ENCODE measurements at regions not wholly inside any gene's neighbourhood (a gene's known extent, or its start where the extent isn't known, plus 50 kb on each side); places are given as distances from the start of the nearest gene placed in this dataset.
"Not testable (repeated sequence)": the region's sequence is repeated elsewhere in the genome, so short reads cannot be mapped to it uniquely, and the experiment has no call there.

- DNase-seq, result no peak
These were observed 306.1 kb downstream of the ADAMTS20 start for GRCh38 chr12:43245947-43246346.

- DNase-seq, result no peak
These were observed 310.0 kb downstream of the ADAMTS20 start for GRCh38 chr12:43241986-43242385.

GRCh38 chr12:43238281-43238680 lies 313.7 kb downstream of the ADAMTS20 start:
- DNase-seq, result no peak

GRCh38 chr12:43237238-43237879 lies 314.6 kb downstream of the ADAMTS20 start:
- DNase-seq, result no peak

GRCh38 chr12:43235721-43236120 lies 316.3 kb downstream of the ADAMTS20 start:
- DNase-seq, result no peak

GRCh38 chr12:43233861-43234260 lies 318.1 kb downstream of the ADAMTS20 start:
- DNase-seq, result no peak

- no peak for DNase-seq
These were observed 325.9 kb downstream of the ADAMTS20 start for GRCh38 chr12:43226151-43226550.

- DNase-seq, result not testable (repeated sequence)
These were observed 327.7 kb downstream of the ADAMTS20 start for GRCh38 chr12:43224190-43224805.

GRCh38 chr12:43222796-43223195 lies 329.2 kb downstream of the ADAMTS20 start:
- DNase-seq, result no peak

GRCh38 chr12:43221216-43221615 lies 330.8 kb downstream of the ADAMTS20 start:
- DNase-seq, result no peak

- no peak for DNase-seq
These were observed 335.5 kb downstream of the ADAMTS20 start for GRCh38 chr12:43216490-43216889.

GRCh38 chr12:43214166-43214565 lies 337.8 kb downstream of the ADAMTS20 start:
- DNase-seq, result no peak

- no peak for DNase-seq
These were observed 338.4 kb downstream of the ADAMTS20 start for GRCh38 chr12:43213608-43214007.

- DNase-seq, result no peak
These were observed 341.4 kb downstream of the ADAMTS20 start for GRCh38 chr12:43210485-43211192.

GRCh38 chr12:43208627-43209026 lies 343.4 kb downstream of the ADAMTS20 start:
- DNase-seq, result no peak

GRCh38 chr12:43208221-43208620 lies 343.8 kb downstream of the ADAMTS20 start:
- no peak for DNase-seq

- DNase-seq, result no peak
These were observed 345.6 kb downstream of the ADAMTS20 start for GRCh38 chr12:43206396-43206795.

- no peak for DNase-seq
These were observed 353.4 kb downstream of the ADAMTS20 start for GRCh38 chr12:43198608-43199007.

GRCh38 chr12:43196268-43196907 lies 355.6 kb downstream of the ADAMTS20 start:
- DNase-seq, result no peak

- DNase-seq, result not testable (repeated sequence)
These were observed 358.9 kb downstream of the ADAMTS20 start for GRCh38 chr12:43193096-43193495.

GRCh38 chr12:43192442-43192841 lies 359.6 kb downstream of the ADAMTS20 start:
- not testable (repeated sequence) for DNase-seq

GRCh38 chr12:43180242-43180641 lies 371.8 kb downstream of the ADAMTS20 start:
- DNase-seq, result no peak

GRCh38 chr12:43179486-43179885 lies 372.5 kb downstream of the ADAMTS20 start:
- DNase-seq, result no peak

GRCh38 chr12:43177276-43177675 lies 374.7 kb downstream of the ADAMTS20 start:
- no peak for DNase-seq

Measured in NCI-H2081 treated with DMSO at 0.1 percent for 48 hours (cell line).